GM10266 (cell line): ENCODE measurements at regions not wholly inside any gene's neighbourhood (a gene's known extent, or its start where the extent isn't known, plus 50 kb on each side); places are given as distances from the start of the nearest gene placed in this dataset.

ENCODE experiments used
- DNase-seq: peaks from one replicate; pipeline ENCODE4 v3.0.0; 2012; ENCODE audit errors: extremely low spot score
- CTCF ChIP-seq: IDR thresholded peaks from 2 replicates; pipeline ENCODE4 v1.5.1; 2012; ENCODE audit warnings: mild to moderate bottlenecking, low read depth; ENCODE audit not compliant: control insufficient read depth, insufficient read depth; ENCODE audit errors: missing control alignments

- TF ChIP-seq CTCF: no peak
- DNase-seq: no peak
Measured at GRCh38 chr2:147094077-147094476, 750.8 kb upstream of the ACVR2A start.

- TF ChIP-seq CTCF: no peak
- DNase-seq: no peak
Measured at GRCh38 chr2:147092266-147092665, 752.6 kb upstream of the ACVR2A start.

GRCh38 chr2:147091448-147091847, 753.4 kb upstream of the ACVR2A start:
- no peak for TF ChIP-seq CTCF
- DNase-seq: no peak

- no peak for DNase-seq
- no peak for TF ChIP-seq CTCF
Measured at GRCh38 chr2:147088871-147089270, 756.0 kb upstream of the ACVR2A start.

- no peak for TF ChIP-seq CTCF
- no peak for DNase-seq
Measured at GRCh38 chr2:147086715-147087114, 758.1 kb upstream of the ACVR2A start.

GRCh38 chr2:147083664-147084063, 761.2 kb upstream of the ACVR2A start:
- DNase-seq: no peak
- no peak for TF ChIP-seq CTCF

- peak; percentile 49 for DNase-seq
- TF ChIP-seq CTCF: peak; percentile 84
Measured at GRCh38 chr2:147082850-147083522, 761.8 kb upstream of the ACVR2A start.
